OCI-LY7 (cell line): ENCODE measurements at regions not wholly inside any gene's neighbourhood (a gene's known extent, or its start where the extent isn't known, plus 50 kb on each side); places are given as distances from the start of the nearest gene placed in this dataset.

Experiments used
- BruUV-seq: library from RNA; stranded (reverse); fragments of 400-500 nt; replicated peaks from 2 replicates; lab custom pipeline; 2021; lab: Mats Ljungman, UMichigan
- CTCF ChIA-PET: fragments of 300-600 bp; sonication (Branson Sonifier 250); formaldehyde crosslinking; loops from one replicate; lab custom pipeline; 2022; ENCODE audit warnings: antibody characterized with exemption; ENCODE audit not compliant: unreplicated experiment; lab: Charles Lee
- POLR2A ChIA-PET: fragments of 300-600 bp; sonication (Branson Sonifier 250); formaldehyde crosslinking; loops from one replicate; lab custom pipeline; 2022; ENCODE audit warnings: antibody characterized with exemption; lab: Charles Lee
- DNase-seq: peaks from one replicate; pipeline ENCODE4 v3.0.0-alpha.2; 2015; ENCODE audit warnings: low spot score
- H2AFZ ChIP-seq: fragments of 200-600 bp; sonication (generic), shearing (Covaris generic); 2 replicates; pipeline ENCODE4 v1.6.1; 2014; ENCODE audit warnings: mild to moderate bottlenecking, antibody characterized with exemption, low read length, moderate library complexity
- H3K27ac ChIP-seq: fragments of 200-600 bp; sonication (generic); 2 replicates; pipeline ENCODE4 v1.5.1; 2014; ENCODE audit warnings: mixed run types, low read depth, mild to moderate bottlenecking, moderate library complexity, low read length, inconsistent platforms; ENCODE audit not compliant: poor library complexity, severe bottlenecking
- H3K36me3 ChIP-seq: fragments of 200-600 bp; sonication (generic); 2 replicates; pipeline ENCODE4 v1.6.1; 2014; ENCODE audit warnings: mild to moderate bottlenecking, antibody characterized with exemption, low read length, moderate library complexity, mixed read lengths; ENCODE audit not compliant: insufficient read depth
- H3K4me1 ChIP-seq: fragments of 200-600 bp; sonication (generic); 2 replicates; pipeline ENCODE4 v1.5.1; 2014; ENCODE audit warnings: mild to moderate bottlenecking, low read length; ENCODE audit not compliant: insufficient read depth, poor library complexity, severe bottlenecking
- H3K4me2 ChIP-seq: fragments of 200-600 bp; sonication (generic); 2 replicates; pipeline ENCODE4 v1.6.1; 2014; ENCODE audit warnings: mild to moderate bottlenecking, low read length
- H3K4me3 ChIP-seq: fragments of 200-600 bp; sonication (generic); 2 replicates; pipeline ENCODE4 v1.5.1; 2014; ENCODE audit warnings: mild to moderate bottlenecking, low read depth, low read length; ENCODE audit not compliant: poor library complexity, severe bottlenecking
- H3K79me2 ChIP-seq: fragments of 200-600 bp; sonication (generic); 2 replicates; pipeline ENCODE4 v1.6.1; 2016; ENCODE audit warnings: low read depth, mild to moderate bottlenecking, low read length, moderate library complexity, mixed read lengths; ENCODE audit not compliant: insufficient read depth
- H3K9me2 ChIP-seq: fragments of 200-600 bp; sonication (generic); 2 replicates; pipeline ENCODE4 v1.6.1; 2016; ENCODE audit warnings: mild to moderate bottlenecking, low read length, mixed read lengths; ENCODE audit not compliant: insufficient read depth
- H3K9me3 ChIP-seq: fragments of 200-600 bp; sonication (generic); 2 replicates; pipeline ENCODE4 v1.6.1; 2014; ENCODE audit warnings: mild to moderate bottlenecking, mixed run types, low read length, mixed read lengths
- H4K20me1 ChIP-seq: fragments of 200-600 bp; sonication (generic); 2 replicates; pipeline ENCODE4 v1.6.1; 2014; ENCODE audit warnings: mild to moderate bottlenecking, antibody characterized with exemption, low read length, moderate library complexity, mixed read lengths; ENCODE audit not compliant: insufficient read depth
- CTCF ChIP-seq: fragments of 200-600 bp; sonication (generic); conservative IDR thresholded peaks from 2 replicates; pipeline ENCODE4 v1.5.1; 2014; ENCODE audit warnings: mild to moderate bottlenecking, antibody characterized with exemption, low read length, moderate library complexity, mixed read lengths
- EZH2phosphoT487 ChIP-seq: fragments of 200-600 bp; sonication (generic); IDR thresholded peaks from 2 replicates; pipeline ENCODE4 v1.6.1; 2018; ENCODE audit warnings: low read depth, borderline replicate concordance, mild to moderate bottlenecking, mixed run types, antibody characterized with exemption, low read length, moderate library complexity, mixed read lengths
- intact Hi-C: fragments of 100-400 bp; cut with micrococcal nuclease; formaldehyde crosslinking; loops from one replicate; pipeline ENCODE4 v1.10.0; 2022; ENCODE audit not compliant: unreplicated experiment

- Histone ChIP-seq H3K9me3 (no peaks in the 10 kb centered on the region), H3K27ac (no peak overlapping the region), H3K36me3 (no peaks in the 10 kb centered on the region), H3K4me2 (no peak overlapping the region), H4K20me1 (no peaks in the 10 kb centered on the region), H2AFZ (no peak overlapping the region), H3K9me2 (no peaks in the 10 kb centered on the region), H3K4me1 (no peaks in the 10 kb centered on the region), H3K79me2 (no peaks in the 10 kb centered on the region), H3K4me3 (no peak overlapping the region)
- BruUV-seq = no TSS peak
- ChIA-PET POLR2A (interaction anchor here (0.8 kb wide), 1 partner anchor 15 kb away, joined by 3 read pairs; no protein-coding TSS in a partner anchor), CTCF (no interaction called here)
- TF ChIP-seq CTCF = no peak
- no peak for TF ChIP-seq EZH2phosphoT487
- DNase-seq = no peak
- intact Hi-C loops = no loop called here
Observed at GRCh38 chr10:8776926-8777622, 722.6 kb downstream of the GATA3 start.

GRCh38 chr10:8778713-8779112 lies 724.2 kb downstream of the GATA3 start:
- BruUV-seq = no TSS peak
- Histone ChIP-seq H3K4me2 (no peak overlapping the region), H3K4me1 (no peaks in the 10 kb centered on the region), H2AFZ (no peak overlapping the region), H3K79me2 (no peaks in the 10 kb centered on the region), H3K4me3 (no peak overlapping the region), H3K36me3 (no peaks in the 10 kb centered on the region), H4K20me1 (no peaks in the 10 kb centered on the region), H3K9me3 (no peaks in the 10 kb centered on the region), H3K27ac (no peak overlapping the region), H3K9me2 (no peaks in the 10 kb centered on the region)
- intact Hi-C loops = no loop called here
- TF ChIP-seq CTCF (no peak), EZH2phosphoT487 (no peak)
- DNase-seq = no peak
- POLR2A ChIA-PET = no interaction called here
- CTCF ChIA-PET = no interaction called here

- Histone ChIP-seq H3K9me3 (no peaks in the 10 kb centered on the region), H3K79me2 (no peaks in the 10 kb centered on the region), H3K27ac (no peak overlapping the region), H3K4me2 (no peak overlapping the region), H4K20me1 (no peaks in the 10 kb centered on the region), H3K9me2 (no peaks in the 10 kb centered on the region), H2AFZ (no peak overlapping the region), H3K4me3 (no peak overlapping the region), H3K36me3 (no peaks in the 10 kb centered on the region), H3K4me1 (no peaks in the 10 kb centered on the region)
- no peak for DNase-seq
- intact Hi-C loops = no loop called here
- TF ChIP-seq CTCF = no peak
- no peak for TF ChIP-seq EZH2phosphoT487
- BruUV-seq = no TSS peak
- ChIA-PET CTCF (no interaction called here), POLR2A (interaction anchor here (0.6 kb wide), 1 partner anchor 42 kb away, joined by 5 read pairs; no protein-coding TSS in a partner anchor)
Observed at GRCh38 chr10:8787649-8788048, 733.2 kb downstream of the GATA3 start.
